AG04449 (cell line): ENCODE measurements at regions not wholly inside any gene's neighbourhood (a gene's known extent, or its start where the extent isn't known, plus 50 kb on each side); places are given as distances from the start of the nearest gene placed in this dataset.

Experiments used
- CTCF ChIA-PET: fragments of 350-600 bp; formaldehyde crosslinking; extraction: SDS; loops from one replicate; lab custom pipeline; 2021; ENCODE audit warnings: antibody characterized with exemption; lab: Yijun Ruan, JAX
- POLR2A ChIA-PET: fragments of 400-600, 350-600 bp; formaldehyde crosslinking; extraction: SDS; loops from one replicate; lab custom pipeline; 2020; ENCODE audit warnings: antibody characterized with exemption, inconsistent platforms; lab: Yijun Ruan, JAX
- DNase-seq: peaks from one replicate; pipeline ENCODE4 v3.0.0-alpha.2; 2010; ENCODE audit warnings: low read depth, low spot score
- H3K4me3 ChIP-seq: 2 replicates; pipeline ENCODE4 v1.5.1; 2011; ENCODE audit warnings: low read depth, mild to moderate bottlenecking, control low read depth, low read length
- CTCF ChIP-seq: IDR thresholded peaks from one replicate; pipeline ENCODE4 v1.5.1; 2011; ENCODE audit warnings: mild to moderate bottlenecking, moderate library complexity, low read length, control low read depth, inconsistent platforms; ENCODE audit not compliant: insufficient read depth; ENCODE audit errors: missing control alignments

- TF ChIP-seq CTCF, result no peak
- POLR2A ChIA-PET, result no interaction called here
- no peak overlapping the region for H3K4me3 ChIP-seq
- CTCF ChIA-PET, result interaction anchor here (3.9 kb wide), 1 partner anchor 17 kb away, joined by 15 read pairs; no protein-coding TSS in a partner anchor
- no peak for DNase-seq
Observed at GRCh38 chr2:41836948-41837347, 210.9 kb upstream of the PKDCC start.

GRCh38 chr2:41837610-41838009 is 210.2 kb upstream of the PKDCC start:
- POLR2A ChIA-PET, result no interaction called here
- TF ChIP-seq CTCF, result no peak
- CTCF ChIA-PET, result interaction anchor here (0.7 to 3.9 kb wide), 3 partner anchors 16 to 250 kb away, joined by 3 to 15 read pairs (median 4); no protein-coding TSS in a partner anchor
- no peak for DNase-seq
- no peak overlapping the region for H3K4me3 ChIP-seq

GRCh38 chr2:41840702-41841551 is 206.9 kb upstream of the PKDCC start:
- POLR2A ChIA-PET, result no interaction called here
- CTCF ChIA-PET, result interaction anchor here (0.7 to 4.7 kb wide), 18 partner anchors 8 to 486 kb away, joined by 3 to 68 read pairs (median 4); no protein-coding TSS in a partner anchor
- DNase-seq, result peak; percentile 73
- TF ChIP-seq CTCF, result peak; percentile 98
- peak overlapping the region; percentile 78 for H3K4me3 ChIP-seq

- no peak for TF ChIP-seq CTCF
- H3K4me3 ChIP-seq, result no peak overlapping the region
Observed at GRCh38 chr2:41846962-41847361, 200.9 kb upstream of the PKDCC start.

GRCh38 chr2:41847744-41848441 is 199.9 kb upstream of the PKDCC start:
- DNase-seq, result no peak
- H3K4me3 ChIP-seq, result no peak overlapping the region
- no peak for TF ChIP-seq CTCF
- POLR2A ChIA-PET, result no interaction called here
- CTCF ChIA-PET, result interaction anchor here (1.7 to 14.5 kb wide), 4 partner anchors 7 to 239 kb away, joined by 5 to 801 read pairs (median 137); no protein-coding TSS in a partner anchor

More at GRCh38 chr2:41846962-41847361, 200.9 kb upstream of the PKDCC start:
- POLR2A ChIA-PET, result no interaction called here
- no peak for DNase-seq
- CTCF ChIA-PET, result interaction anchor here (0.7 to 14.5 kb wide), 3 partner anchors 23 to 580 kb away, joined by 3 to 801 read pairs (median 262); no protein-coding TSS in a partner anchor

- ChIA-PET CTCF (interaction anchor here (0.5 to 14.5 kb wide), 10 partner anchors 10 to 1385 kb away, joined by 3 to 801 read pairs (median 14); no protein-coding TSS in a partner anchor), POLR2A (interaction anchor here (0.7 kb wide), 1 partner anchor 42 kb away, joined by 3 read pairs; no protein-coding TSS in a partner anchor)
- H3K4me3 ChIP-seq, result no peak overlapping the region
- TF ChIP-seq CTCF, result no peak
- no peak for DNase-seq
Observed at GRCh38 chr2:41851554-41851953, 196.3 kb upstream of the PKDCC start.
